IPS-20b (cell line): ENCODE measurements at regions not wholly inside any gene's neighbourhood (a gene's known extent, or its start where the extent isn't known, plus 50 kb on each side); places are given as distances from the start of the nearest gene placed in this dataset.

ENCODE experiments used
- H3K27ac ChIP-seq: one replicate; pipeline ENCODE4 v1.5.1; 2013; ENCODE audit warnings: low read length
- H3K27me3 ChIP-seq: 2 replicates; pipeline ENCODE4 v1.6.1; 2013; ENCODE audit warnings: mild to moderate bottlenecking, low read length, inconsistent platforms; ENCODE audit not compliant: insufficient read depth
- H3K36me3 ChIP-seq: 2 replicates; pipeline ENCODE4 v1.6.1; 2013; ENCODE audit warnings: low read depth, mild to moderate bottlenecking, inconsistent platforms, low read length, moderate library complexity; ENCODE audit not compliant: insufficient read depth
- H3K4me1 ChIP-seq: 2 replicates; pipeline ENCODE4 v1.6.1; 2013; ENCODE audit warnings: mild to moderate bottlenecking, control low read depth, inconsistent platforms, low read length, moderate library complexity; ENCODE audit not compliant: insufficient read depth
- H3K4me3 ChIP-seq: 2 replicates; pipeline ENCODE4 v1.5.1; 2013; ENCODE audit warnings: mild to moderate bottlenecking, low read length, inconsistent platforms
- H3K9ac ChIP-seq: 2 replicates; pipeline ENCODE4 v1.6.1; 2013; ENCODE audit warnings: low read depth, mild to moderate bottlenecking, inconsistent platforms, low read length, moderate library complexity
- H3K9me3 ChIP-seq: 2 replicates; pipeline ENCODE4 v1.6.1; 2013; ENCODE audit warnings: mild to moderate bottlenecking, low read depth, low read length, inconsistent platforms; ENCODE audit not compliant: insufficient read depth

- Histone ChIP-seq H3K9me3 (peaks cover 16% of the 10 kb centered on the region), H3K9ac (no peak overlapping the region), H3K36me3 (no peaks in the 10 kb centered on the region), H3K27ac (no peak overlapping the region), H3K4me3 (no peak overlapping the region), H3K4me1 (no peaks in the 10 kb centered on the region; the same call in 1 of the 2 replicates), H3K27me3 (no peaks in the 10 kb centered on the region)
Measured at GRCh38 chr13:59601993-59602392, 561.7 kb downstream of the DIAPH3 start.

DNA sequence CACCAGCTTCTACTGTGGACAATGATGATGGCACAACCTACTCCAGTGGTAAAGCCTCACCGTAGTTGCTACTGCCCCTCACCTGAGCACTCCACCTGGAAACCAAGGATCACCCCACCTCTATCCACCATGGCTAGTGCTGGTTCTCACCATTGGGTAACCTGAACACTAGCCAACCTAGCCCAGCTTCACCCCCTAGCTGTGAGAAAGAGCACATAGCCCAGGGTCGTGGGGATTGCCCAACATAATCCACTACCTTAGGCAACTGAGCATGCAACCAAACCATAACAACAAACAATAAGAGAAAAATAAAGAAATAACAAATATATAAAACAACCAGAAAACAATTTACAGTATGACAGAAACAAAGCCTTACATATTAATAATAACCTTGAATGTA lies 560.1 kb downstream of the DIAPH3 start:
- no peaks in the 10 kb centered on the region for H3K27me3 ChIP-seq

DNA sequence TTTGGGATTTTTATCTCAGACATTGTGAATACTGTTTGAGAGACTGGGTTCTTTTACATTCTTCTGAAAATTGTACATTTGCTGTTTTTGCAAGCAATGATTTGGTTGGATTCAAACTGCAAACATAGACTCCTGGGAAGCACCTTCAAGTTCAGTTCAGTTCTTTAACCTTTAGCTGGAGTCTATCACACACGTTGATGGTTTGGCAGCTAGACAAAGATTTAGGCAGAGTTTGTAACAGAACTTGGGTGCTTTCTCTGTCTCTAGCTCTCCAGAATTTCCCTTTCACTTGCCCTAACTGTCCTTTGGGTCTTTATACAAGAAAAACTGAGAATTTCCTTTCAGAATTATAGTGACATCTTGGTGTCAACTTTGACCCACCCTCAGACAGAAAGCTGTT lies 556.6 kb downstream of the DIAPH3 start:
- H3K27me3 ChIP-seq: no peaks in the 10 kb centered on the region
- no peaks in the 10 kb centered on the region for H3K9me3 ChIP-seq
- H3K4me1 ChIP-seq: peaks cover 8% of the 10 kb centered on the region; the same call in 1 of the 2 replicates
- no peak overlapping the region for H3K27ac ChIP-seq
- H3K9ac ChIP-seq: no peak overlapping the region
- no peak overlapping the region for H3K4me3 ChIP-seq
- no peaks in the 10 kb centered on the region for H3K36me3 ChIP-seq

More for the DNA sequence above, 560.1 kb downstream of the DIAPH3 start:
- Histone ChIP-seq H3K36me3 (no peaks in the 10 kb centered on the region), H3K4me3 (no peak overlapping the region), H3K9ac (no peak overlapping the region), H3K9me3 (peaks cover 10% of the 10 kb centered on the region), H3K27ac (no peak overlapping the region), H3K4me1 (peaks cover 4% of the 10 kb centered on the region; the same call in 1 of the 2 replicates)

- no peak overlapping the region for H3K9ac ChIP-seq
- H3K36me3 ChIP-seq: no peaks in the 10 kb centered on the region
- no peak overlapping the region for H3K27ac ChIP-seq
- H3K4me1 ChIP-seq: peaks cover 10% of the 10 kb centered on the region; the same call in 1 of the 2 replicates
- H3K4me3 ChIP-seq: no peak overlapping the region
- H3K9me3 ChIP-seq: no peaks in the 10 kb centered on the region
- H3K27me3 ChIP-seq: no peaks in the 10 kb centered on the region
Measured at GRCh38 chr13:59607780-59608233, 555.9 kb downstream of the DIAPH3 start.

DNA sequence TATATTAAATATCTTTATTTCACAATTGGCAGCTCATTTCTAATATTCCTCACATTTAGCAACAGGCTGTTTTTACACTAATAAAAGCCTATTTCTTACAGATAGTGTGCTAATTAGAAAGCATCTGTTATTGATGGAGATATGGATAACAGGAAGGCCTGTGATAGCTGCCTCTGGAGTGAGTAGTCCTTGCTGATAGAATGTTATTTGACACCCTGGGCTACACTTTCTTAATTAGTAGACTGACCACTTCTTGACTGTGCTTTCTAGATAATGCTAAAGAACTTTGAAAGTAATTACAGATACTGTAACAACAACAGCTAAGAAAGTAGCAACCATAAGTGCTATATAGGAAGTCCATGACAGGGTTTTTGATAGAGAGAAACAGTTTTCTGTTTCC lies 554.3 kb downstream of the DIAPH3 start:
- no peaks in the 10 kb centered on the region for H3K27me3 ChIP-seq
- peaks cover 10% of the 10 kb centered on the region; the same call in 1 of the 2 replicates for H3K4me1 ChIP-seq
- H3K36me3 ChIP-seq: no peaks in the 10 kb centered on the region
- H3K9me3 ChIP-seq: no peaks in the 10 kb centered on the region
- no peak overlapping the region for H3K27ac ChIP-seq
- H3K4me3 ChIP-seq: no peak overlapping the region
- H3K9ac ChIP-seq: no peak overlapping the region
